Left renal pelvis (tissue), 4 donors: ENCODE measurements at regions not wholly inside any gene's neighbourhood (a gene's known extent, or its start where the extent isn't known, plus 50 kb on each side); places are given as distances from the start of the nearest gene placed in this dataset.
"Not testable (repeated sequence)": the region's sequence is repeated elsewhere in the genome, so short reads cannot be mapped to it uniquely, and the experiment has no call there.

Source experiments
- DNase-seq, 4 donors: peaks; one replicate each; pipeline ENCODE4 v3.0.0-alpha.2; 2013; ENCODE audit warnings: low read depth in 4 of 4, low spot score in 3 of 4

- no peak for DNase-seq
Measured at GRCh38 chr10:62492870-62493180, 118.7 kb downstream of the ZNF365 start.

GRCh38 chr10:62496925-62497324, 122.8 kb downstream of the ZNF365 start:
- DNase-seq: no peak

GRCh38 chr10:62498271-62498670, 124.1 kb downstream of the ZNF365 start:
- no peak for DNase-seq

GRCh38 chr10:62500116-62500515, 125.9 kb downstream of the ZNF365 start:
- not testable (repeated sequence) for DNase-seq

- DNase-seq: no peak
Measured at GRCh38 chr10:62501547-62501946, 127.4 kb downstream of the ZNF365 start.

- DNase-seq: no peak
Measured at GRCh38 chr10:62502995-62503613, 128.9 kb downstream of the ZNF365 start.

- DNase-seq: no peak
Measured at GRCh38 chr10:62503872-62504271, 129.7 kb downstream of the ZNF365 start.

- no peak for DNase-seq
Measured at GRCh38 chr10:62506371-62506770, 132.2 kb downstream of the ZNF365 start.

- no peak for DNase-seq
Measured at GRCh38 chr10:62511238-62511637, 137.1 kb downstream of the ZNF365 start.

GRCh38 chr10:62511656-62512055, 137.5 kb downstream of the ZNF365 start:
- no peak for DNase-seq

- no peak for DNase-seq
Measured at GRCh38 chr10:62512732-62513475, 138.7 kb downstream of the ZNF365 start.

GRCh38 chr10:62514079-62514693, 140.0 kb downstream of the ZNF365 start:
- no peak for DNase-seq

GRCh38 chr10:62517252-62517651, 143.1 kb downstream of the ZNF365 start:
- no peak for DNase-seq

GRCh38 chr10:62527019-62527827, 153.1 kb downstream of the ZNF365 start:
- no peak for DNase-seq

GRCh38 chr10:62528441-62528840, 154.3 kb downstream of the ZNF365 start:
- no peak for DNase-seq

GRCh38 chr10:62529396-62529795, 155.2 kb downstream of the ZNF365 start:
- no peak for DNase-seq

GRCh38 chr10:62534031-62534430, 159.9 kb downstream of the ZNF365 start:
- DNase-seq: no peak

GRCh38 chr10:62538606-62539005, 164.4 kb downstream of the ZNF365 start:
- no peak for DNase-seq

GRCh38 chr10:62540389-62540788, 166.2 kb downstream of the ZNF365 start:
- DNase-seq: no peak

- no peak for DNase-seq
Measured at GRCh38 chr10:62541811-62542210, 167.6 kb downstream of the ZNF365 start.
